Caki2 (cell line): ENCODE measurements at regions not wholly inside any gene's neighbourhood (a gene's known extent, or its start where the extent isn't known, plus 50 kb on each side); places are given as distances from the start of the nearest gene placed in this dataset.

Experiments used
- DNase-seq: peaks from one replicate; pipeline ENCODE4 v3.0.0-alpha.2; 2015; ENCODE audit warnings: low read depth
- in situ Hi-C: cut with HindIII; loops from 2 replicates; pipeline ENCODE4 v1.10.0; 2016; ENCODE audit warnings: low sequenced_read_pairs, low pct_unique_long_range_greater_than_20kb, mixed read lengths

GRCh38 chr10:130744631-130745030 lies 566.9 kb downstream of the TCERG1L start:
- in situ Hi-C loops: no loop called here
- DNase-seq: no peak

DNA sequence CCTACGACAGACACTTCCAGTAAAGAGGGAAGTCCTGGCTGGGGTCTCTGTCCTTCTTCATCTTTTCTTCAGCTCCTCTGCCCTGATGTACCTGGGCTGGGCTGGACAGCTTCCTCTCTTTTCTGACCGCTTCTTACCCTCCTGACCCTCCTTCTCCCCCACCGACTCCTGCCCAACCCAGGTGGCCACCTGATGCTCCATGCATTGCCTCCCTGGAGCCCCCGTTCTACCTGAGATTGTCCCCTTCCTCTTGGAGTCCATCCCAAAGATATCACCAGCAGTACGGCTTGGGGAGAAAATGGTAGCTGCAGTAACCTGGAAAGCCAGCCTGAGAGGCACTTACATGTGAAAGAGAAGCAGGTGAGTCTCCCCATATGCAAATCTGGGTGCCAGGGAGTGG lies 566.3 kb downstream of the TCERG1L start:
- in situ Hi-C loops: no loop called here
- no peak for DNase-seq

- DNase-seq: no peak
- in situ Hi-C loops: no loop called here
Measured at GRCh38 chr10:130745821-130746220, 565.7 kb downstream of the TCERG1L start.

- in situ Hi-C loops: no loop called here
- no peak for DNase-seq
Measured at GRCh38 chr10:130746311-130746710, 565.2 kb downstream of the TCERG1L start.

- no peak for DNase-seq
- in situ Hi-C loops: no loop called here
Measured at GRCh38 chr10:130747356-130747755, 564.2 kb downstream of the TCERG1L start.

DNA sequence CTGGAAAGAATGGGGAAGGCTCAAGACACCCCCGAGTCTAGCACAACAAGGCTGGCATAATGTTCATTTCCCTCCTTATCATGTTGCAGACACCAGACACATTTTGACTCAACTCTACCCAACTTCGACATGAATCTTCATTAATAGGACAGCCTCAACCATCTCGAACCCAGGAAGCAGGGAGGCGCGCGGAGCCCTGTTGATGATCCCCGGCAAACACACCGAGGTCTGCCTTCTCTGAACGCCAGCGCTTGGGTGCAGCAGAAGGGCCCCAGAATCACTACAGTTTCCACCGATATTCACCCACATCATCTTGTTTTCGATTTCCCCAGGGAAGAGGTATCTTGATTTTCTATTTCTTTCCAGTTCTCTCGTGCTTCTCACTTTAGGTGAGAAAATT lies 563.6 kb downstream of the TCERG1L start:
- in situ Hi-C loops: no loop called here
- DNase-seq: no peak

GRCh38 chr10:130748409-130749057 lies 563.0 kb downstream of the TCERG1L start:
- DNase-seq: no peak
- in situ Hi-C loops: no loop called here

GRCh38 chr10:130749911-130750310 lies 561.6 kb downstream of the TCERG1L start:
- in situ Hi-C loops: no loop called here
- DNase-seq: no peak

- no peak for DNase-seq
- in situ Hi-C loops: no loop called here
Measured at GRCh38 chr10:130750441-130750840, 561.1 kb downstream of the TCERG1L start.

DNA sequence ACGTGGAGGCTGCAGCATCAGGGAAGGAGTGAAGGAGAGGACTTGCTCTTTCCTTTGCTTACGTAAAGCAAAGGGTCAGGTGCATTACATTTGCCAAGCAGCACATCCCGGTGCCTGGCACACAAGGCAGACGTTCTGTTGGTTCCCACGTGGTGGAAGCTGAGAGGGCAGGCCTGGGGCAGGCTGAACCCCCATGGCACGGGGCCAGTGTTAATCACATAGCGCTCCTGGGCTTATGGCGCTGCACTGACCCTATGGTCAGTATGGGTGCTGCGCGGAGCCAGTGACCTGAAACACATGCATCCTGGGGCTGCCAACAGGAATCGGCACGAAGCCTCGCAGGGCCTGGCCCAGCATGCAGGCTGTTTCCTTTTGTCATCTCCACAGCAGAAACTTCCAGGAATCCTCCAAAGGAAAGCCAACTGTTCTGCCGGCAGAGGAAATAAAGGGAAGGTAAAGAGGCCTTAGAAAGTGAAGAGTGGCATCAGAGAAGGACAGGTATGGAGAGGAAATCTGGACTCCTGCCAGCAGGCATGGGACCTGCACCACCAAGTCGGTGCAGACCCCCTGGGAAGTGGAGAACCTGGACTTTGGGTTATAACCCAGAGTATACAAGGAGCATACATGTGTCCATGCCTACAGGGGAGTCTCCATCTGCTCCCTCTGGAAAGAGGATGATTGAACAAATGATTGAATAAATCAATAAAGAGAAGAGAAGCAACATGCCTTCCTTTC lies 560.2 kb downstream of the TCERG1L start:
- DNase-seq: no peak

GRCh38 chr10:130751851-130752250 lies 559.7 kb downstream of the TCERG1L start:
- in situ Hi-C loops: no loop called here
- DNase-seq: no peak

More for the DNA sequence above, 560.2 kb downstream of the TCERG1L start:
- in situ Hi-C loops: no loop called here

DNA sequence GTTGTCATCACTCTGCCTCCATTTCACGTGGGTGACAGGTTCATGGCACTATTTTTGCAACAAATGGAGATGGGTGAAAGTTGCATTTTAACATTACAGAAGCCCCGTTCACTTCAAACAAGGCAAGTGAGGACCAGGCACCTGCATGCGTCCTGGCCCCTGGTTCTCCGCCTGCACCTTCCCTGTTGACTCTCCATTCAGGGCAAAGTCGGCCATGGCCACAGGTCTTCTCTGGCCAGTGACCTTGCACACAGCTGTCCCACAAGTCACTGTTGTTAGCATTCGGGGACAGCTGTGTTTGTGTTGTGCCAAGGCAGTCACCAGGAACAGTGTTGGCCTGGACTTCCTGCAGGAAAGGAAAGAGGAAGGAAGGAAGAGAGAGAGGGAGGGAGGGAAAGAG lies 554.9 kb downstream of the TCERG1L start:
- DNase-seq: no peak
- in situ Hi-C loops: no loop called here

GRCh38 chr10:130757271-130757670 lies 554.2 kb downstream of the TCERG1L start:
- no peak for DNase-seq
- in situ Hi-C loops: no loop called here

DNA sequence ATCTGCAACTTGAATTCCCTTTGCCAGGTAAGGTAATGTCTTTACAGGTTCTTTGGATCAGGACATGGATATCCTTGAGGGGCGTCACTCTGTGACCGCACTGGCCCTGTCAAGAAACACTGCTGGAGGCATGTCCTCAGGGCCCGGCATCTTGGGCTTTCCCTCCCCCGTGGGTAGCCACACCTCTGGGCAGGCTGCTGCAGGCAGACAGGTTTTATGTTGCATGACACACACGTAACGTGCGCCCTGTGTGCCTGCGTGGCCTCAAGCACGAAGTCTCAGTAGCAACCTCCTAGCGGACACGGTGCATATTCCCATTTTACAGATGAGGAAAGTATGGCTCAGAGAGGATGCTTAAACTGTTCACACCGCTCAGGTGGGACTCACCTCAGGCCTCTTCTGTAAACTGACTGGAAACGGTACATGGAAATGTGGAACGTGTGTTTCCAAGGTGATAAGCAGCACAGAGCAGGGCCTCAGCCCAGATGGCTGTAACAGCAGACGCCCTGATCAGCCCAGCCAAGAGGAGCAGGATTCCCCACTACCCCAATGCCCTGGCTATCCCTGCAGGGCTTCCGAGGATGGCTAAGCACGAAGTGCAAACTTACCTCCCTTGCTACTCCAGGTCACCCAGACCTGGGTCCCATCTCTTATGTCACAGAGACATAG lies 553.6 kb downstream of the TCERG1L start:
- no peak for DNase-seq
- in situ Hi-C loops: no loop called here

GRCh38 chr10:130758529-130758928 lies 553.0 kb downstream of the TCERG1L start:
- in situ Hi-C loops: no loop called here
- no peak for DNase-seq

- in situ Hi-C loops: no loop called here
- DNase-seq: no peak
Measured at GRCh38 chr10:130761032-130761575, 550.4 kb downstream of the TCERG1L start.

GRCh38 chr10:130761788-130762301 lies 549.7 kb downstream of the TCERG1L start:
- no peak for DNase-seq

DNA sequence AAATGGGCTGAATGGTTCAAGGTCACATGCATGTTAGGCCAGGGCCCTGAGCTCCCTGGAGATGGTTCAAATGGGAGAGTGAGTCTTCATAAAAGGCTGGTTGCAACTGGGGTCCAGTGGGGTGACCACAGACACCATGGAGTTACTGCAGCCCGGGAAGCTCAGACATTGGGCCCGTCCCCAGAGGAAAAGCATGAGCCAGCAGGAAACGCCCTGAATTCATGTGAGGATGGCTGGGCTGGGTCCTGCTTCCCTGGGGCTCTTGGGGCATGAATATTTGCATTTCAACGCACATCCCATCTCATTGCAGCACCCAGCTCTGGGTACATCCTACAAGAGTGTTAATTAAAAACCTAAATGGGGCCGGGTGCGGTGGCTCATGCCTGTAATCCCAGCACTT lies 549.0 kb downstream of the TCERG1L start:
- DNase-seq: no peak
- in situ Hi-C loops: no loop called here

More at GRCh38 chr10:130761788-130762301, 549.7 kb downstream of the TCERG1L start:
- in situ Hi-C loops: no loop called here

- in situ Hi-C loops: no loop called here
- DNase-seq: no peak
Measured at GRCh38 chr10:130763071-130763470, 548.5 kb downstream of the TCERG1L start.
